Activated CD4-positive, alpha-beta T cell treated with anti-CD3 and anti-CD28 coated beads, Interleukin-2, amount 50 U/mL, for 16 hours (primary cell): ENCODE measurements at regions not wholly inside any gene's neighbourhood (a gene's known extent, or its start where the extent isn't known, plus 50 kb on each side); places are given as distances from the start of the nearest gene placed in this dataset.
"Not testable (repeated sequence)": the region's sequence is repeated elsewhere in the genome, so short reads cannot be mapped to it uniquely, and the experiment has no call there.

Experiments used
- DNase-seq: peaks from one replicate; pipeline ENCODE4 v3.0.0-alpha.2; 2020

DNA sequence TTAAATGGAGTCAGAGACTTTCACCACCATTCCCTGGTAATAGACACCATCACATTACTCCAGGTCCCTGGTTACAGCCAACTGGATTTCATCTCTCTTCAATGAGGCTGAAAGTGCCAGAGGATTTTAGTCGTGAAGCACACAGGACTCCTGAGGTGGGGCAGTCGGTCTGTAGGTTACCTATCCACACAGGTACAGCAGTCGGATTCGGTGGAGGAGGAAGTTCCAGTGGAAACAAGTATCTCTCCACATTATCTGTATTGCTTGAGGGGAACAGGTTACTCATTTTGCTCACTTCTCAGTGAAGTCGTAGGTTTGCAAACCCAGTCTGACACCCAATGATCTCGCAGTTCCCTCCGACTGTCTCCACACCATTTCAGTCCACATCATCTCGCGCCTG, 82.3 kb upstream of the TMEM45B start:
- no peak for DNase-seq

DNA sequence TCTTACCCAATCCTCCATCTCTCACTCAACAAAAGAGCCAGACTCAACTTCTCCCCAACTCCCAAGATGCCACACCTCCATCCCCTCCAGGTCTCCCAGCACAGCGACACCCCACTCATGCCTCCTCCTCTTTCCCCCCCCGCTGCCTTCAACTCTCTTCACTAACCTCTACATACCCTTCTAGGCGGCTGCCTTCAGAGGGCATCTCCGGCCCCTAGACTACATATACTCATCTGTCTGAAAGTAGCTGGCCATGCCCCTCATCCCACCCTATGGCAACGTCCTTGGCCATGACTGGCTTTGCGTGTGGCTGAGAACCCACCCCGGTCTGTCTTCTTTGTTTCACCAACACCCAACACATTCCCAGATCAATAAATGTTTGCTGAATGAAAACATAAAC, 81.7 kb upstream of the TMEM45B start:
- no peak for DNase-seq

DNA sequence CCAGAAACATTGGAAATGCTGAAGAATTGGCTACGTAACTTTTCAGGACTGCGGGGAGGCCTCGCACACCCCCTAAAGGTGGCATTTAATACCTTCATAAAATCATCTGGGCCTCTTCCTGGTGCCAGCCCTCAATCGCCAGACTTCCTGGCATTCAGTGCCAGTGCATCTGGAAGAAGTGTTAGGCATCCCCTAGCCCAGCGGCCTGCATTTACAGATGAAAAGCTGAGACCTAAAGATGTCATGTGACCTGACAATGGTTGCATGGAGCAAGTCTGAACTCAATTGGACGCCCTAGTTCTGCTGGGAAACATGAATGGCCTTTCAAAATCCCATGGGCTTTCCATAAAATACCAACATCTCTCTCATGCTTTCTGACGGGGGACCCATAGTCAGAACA, 81.0 kb upstream of the TMEM45B start:
- no peak for DNase-seq

DNA sequence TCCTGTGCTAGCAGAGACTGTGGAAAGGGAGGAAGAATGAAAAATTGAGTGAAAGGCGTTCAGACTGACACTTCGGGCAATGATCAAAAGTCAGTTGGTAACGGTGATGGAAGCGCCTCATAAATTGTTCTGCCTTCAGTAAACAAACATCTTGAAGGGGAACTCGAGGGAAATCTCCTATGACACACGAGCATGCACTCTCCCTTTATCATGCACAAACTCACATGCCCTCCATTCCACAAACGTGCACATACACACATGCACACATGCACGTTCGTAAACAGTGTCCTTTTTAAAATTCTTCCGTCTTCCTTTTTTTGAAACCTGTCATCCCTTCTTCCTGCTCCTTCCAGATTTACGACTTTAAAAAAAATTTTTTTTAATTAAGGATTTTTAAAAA, 77.8 kb upstream of the TMEM45B start:
- DNase-seq, result no peak

DNA sequence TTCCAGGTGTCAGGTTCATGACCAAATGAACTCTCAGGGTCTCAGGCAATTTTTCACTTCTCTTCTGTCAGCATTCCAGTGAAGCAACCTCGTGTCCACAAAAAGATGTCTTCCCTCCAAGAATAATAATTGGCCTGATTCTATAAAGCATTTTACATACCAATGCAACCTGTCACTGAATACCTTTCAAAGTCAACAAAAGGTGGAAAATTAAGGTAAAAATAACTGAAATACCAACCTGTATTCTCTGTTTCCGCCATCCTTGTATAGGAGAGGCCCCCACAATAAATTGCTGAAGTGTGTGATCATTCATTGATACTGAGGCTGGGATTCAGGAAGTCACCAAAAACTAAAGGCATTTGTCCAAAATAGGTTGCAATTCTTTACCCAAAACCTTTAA, 77.4 kb upstream of the TMEM45B start:
- DNase-seq, result no peak

DNA sequence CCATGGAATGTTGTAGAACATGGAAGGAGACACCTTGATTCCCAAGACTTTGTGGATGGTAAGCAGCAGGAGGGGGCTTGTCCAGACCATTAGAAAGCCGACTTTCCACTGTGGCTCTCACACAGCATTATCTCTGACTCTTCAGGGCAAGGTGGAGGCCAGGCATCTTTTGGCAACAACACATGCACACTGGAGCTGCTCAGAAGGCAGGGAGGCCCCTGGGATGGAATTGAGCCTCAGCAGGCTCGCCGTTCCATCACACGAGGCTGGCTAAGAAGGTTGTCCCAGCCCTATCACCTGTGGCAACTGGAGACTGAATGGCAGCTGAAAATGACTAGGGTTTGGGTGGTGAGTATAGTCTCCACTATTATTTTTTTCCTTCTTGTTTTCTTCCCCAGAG, 76.3 kb upstream of the TMEM45B start:
- no peak for DNase-seq

DNA sequence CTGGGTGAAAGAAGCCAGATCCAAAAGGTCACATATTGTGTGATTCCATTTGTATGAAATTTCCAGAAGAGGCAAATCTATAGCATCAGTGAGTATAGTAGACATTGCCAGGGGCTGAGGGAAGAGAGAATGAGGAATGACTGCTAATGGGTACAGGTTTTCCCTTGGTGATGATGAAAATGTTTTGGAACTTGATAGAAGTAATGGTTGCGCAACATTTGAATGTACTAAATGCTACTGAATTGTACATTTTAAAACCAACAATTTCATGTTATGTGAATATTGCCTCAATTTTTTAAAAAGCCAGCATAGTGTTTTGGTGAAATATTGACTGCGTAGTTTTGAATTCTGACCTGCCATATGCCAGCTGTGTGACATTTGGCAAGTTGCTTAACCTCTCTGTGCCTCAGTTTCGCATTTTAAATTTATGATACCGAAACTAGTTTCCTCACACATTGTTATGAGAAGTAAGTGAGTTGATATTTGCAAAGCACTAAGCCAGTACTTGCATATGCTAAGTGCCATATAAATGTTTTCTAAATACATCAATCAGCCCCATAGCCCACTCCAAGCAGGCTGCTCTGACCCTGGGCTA, 75.4 kb upstream of the TMEM45B start:
- no peak for DNase-seq

DNA sequence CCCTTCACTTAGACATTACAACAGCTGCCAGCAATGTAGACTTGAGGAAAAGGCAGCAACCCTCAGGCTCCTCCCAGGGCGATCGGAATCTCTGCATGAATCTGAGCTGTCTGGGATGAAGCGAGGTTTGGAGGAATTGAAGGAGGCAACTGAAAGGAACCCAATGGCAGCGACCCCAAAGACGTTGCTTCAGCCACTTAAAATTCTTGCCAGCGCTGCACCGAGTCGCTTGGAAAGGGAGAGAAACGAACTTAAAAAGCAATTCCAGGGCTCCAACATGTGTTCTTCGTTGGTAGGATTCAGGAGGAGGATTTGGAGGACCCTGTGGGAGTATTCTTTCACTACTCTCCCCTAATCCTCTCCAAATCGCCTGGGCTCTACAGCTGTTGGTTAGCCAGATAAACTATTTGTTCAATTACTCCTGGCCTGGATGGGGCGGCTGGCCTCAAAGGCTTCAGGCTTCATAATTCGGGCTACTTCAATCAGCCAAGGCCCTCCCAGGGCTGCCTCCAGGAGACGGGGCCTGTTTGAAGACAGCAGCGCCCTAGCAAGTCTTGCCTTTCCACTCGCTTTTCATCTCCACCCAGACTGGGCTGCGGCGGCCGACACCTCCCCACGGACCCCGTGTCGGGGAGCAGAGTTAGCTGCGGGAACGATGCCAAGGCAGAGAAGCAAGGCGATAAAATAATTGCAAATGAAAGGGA, 72.4 kb upstream of the TMEM45B start:
- DNase-seq, result no peak

DNA sequence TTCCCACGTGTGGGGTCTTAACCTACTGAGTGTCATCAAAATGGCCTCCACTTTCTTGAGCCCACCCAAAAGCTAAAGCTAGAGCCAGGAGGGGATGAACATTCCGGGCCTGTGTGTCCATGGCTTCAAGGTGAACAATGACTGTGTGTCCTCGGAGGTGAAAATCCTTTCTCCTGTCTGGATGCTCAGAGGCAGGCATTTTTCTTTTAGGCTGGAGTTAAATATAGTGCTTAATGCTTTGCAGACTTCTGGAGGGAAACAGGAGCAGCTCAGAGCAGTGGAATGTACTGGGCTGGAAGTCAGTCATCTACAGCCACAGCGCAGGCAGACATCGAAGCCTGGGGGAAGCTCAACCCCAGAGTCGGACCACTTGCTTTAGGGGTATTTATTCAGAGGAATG, 68.6 kb upstream of the TMEM45B start:
- no peak for DNase-seq

DNA sequence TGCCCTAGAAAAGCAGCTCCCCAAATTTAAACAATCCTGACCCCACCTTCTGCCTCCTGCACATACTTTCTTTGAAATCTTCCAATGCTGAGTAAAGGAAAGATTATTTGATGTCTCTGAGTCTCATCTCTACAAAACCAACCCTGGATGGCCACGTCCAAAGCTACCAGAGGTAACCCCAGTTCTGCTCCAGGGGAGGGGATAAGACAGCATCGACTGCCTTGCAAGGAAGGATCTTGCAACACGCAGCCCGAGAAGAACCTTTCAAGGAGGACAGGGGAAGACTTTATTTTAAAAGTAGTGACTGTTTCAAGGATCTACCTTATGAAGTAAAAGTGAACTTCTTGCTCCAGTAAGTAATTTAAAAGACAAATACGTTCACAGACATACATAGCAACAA, 66.5 kb upstream of the TMEM45B start:
- no peak for DNase-seq

DNA sequence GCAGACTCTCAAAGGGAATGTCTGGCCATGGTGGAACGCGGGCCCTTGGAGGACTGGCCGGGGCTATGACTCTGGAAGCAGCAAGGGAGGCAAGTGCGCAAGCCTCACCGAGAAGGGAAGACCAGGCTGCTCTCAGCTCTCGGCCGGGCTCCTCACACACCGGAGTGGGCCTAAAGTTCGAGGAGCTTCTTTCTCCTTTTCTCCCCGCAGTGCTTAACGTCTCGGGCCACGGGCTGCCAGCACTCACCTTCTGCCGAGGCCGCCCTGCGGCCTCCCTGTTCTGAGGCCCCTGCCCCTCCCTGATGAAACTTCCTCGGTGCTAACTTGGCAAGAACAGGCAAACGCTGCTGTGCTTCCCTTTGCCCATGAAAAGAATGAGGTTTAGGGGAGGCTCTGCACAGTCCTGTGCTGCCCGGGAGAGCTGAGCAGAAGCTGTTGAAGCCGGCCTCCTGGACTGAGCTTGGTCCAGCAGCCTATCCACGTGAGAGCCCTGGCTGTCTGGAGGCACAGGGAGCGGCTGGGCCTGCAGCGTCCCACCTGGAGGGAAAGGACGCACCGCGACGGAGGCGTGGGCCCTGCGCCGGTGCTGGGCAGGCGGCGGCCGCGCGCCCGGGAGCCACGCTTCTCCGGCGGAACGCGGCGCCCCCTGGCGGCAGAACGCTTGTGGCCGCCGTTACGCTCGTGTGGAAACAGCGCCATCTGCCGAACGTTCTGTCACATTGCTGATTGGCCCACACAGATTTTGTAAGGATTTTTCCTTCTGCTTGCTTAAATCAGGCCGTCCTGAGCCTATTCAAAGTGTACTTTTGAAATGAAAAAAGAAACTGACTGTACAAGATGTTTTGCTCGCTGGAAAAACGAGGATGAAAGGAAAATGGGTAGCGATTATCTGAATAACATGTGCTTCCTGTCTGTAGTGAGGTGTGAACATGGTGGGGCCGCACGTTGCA, 65.0 kb upstream of the TMEM45B start:
- peak; percentile 72 for DNase-seq

DNA sequence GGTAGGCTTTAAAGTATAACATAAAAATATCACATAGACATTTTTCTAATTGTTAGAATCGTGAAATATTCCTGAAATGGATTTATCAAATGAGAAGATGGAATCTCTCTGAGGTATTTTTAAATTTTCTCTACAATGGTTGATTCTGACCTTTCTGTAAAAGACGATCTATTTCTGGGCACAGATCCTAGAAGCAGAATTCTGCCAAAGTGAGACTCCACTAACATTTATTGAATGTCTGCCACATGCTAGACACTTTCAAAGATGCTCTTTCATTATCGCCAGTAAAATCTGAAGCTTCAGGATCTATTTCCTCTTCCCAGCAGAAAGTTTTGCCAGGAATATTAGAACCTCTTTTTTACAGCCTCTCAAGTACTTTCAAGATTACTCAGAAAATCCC, 64.1 kb upstream of the TMEM45B start:
- no peak for DNase-seq

DNA sequence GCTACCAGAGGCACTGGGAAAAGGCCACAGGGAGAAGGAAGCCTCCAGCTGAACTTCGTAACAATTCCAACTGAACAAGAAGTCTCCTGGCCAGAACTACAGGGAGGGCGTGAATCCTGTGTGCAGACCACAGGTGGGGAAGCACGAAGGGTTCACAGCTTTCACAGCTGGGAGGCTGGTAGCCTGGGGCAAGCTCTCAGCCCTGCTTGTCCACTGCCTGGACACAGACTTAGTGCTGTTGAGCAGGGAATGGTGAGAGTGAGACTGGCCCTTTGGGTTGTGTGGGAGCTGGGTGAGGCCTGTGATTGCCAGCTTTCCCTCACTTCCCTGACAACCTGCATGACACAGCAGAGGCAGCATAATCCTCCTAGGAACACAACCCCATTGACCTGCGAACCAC, 52.1 kb upstream of the TMEM45B start:
- not testable (repeated sequence) for DNase-seq

DNA sequence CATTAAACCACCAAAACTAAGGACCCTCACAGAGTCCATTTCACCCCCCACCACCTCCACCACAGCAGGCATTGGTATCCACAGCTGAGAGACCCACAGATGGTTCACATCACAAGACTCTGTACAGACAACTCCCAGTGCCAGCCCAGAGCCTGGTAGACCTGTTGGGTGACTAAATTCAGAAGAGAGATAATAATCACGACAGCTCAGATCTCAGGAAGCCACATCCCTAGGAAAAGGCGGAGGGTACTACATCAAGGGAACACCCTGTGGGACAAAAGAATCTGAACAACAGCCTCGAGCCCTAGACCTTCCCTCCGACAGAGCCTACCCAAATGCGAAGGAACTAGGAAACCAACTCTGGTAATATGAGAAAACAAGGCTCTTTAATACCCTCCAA, 51.4 kb upstream of the TMEM45B start:
- not testable (repeated sequence) for DNase-seq
